ENCODE measurements at regions not wholly inside any gene's neighbourhood (a gene's known extent, or its start where the extent isn't known, plus 50 kb on each side); places are given as distances from the start of the nearest gene placed in this dataset.

- no peak for DNase-seq (ENCODE audit: low read depth, low spot score)
These were observed 234.7 kb downstream of the OR13H1 start for GRCh38 chrX:131778269-131779218.

GRCh38 chrX:131779306-131779705 is 235.4 kb downstream of the OR13H1 start:
- no peak for DNase-seq (ENCODE audit: low read depth, low spot score)

GRCh38 chrX:131779741-131780140 is 235.9 kb downstream of the OR13H1 start:
- no peak for DNase-seq (ENCODE audit: low read depth, low spot score)

GRCh38 chrX:131782646-131783045 is 238.8 kb downstream of the OR13H1 start:
- DNase-seq (ENCODE audit: low read depth, low spot score): no peak

- DNase-seq (ENCODE audit: low read depth, low spot score): no peak
These were observed 239.4 kb upstream of the STK26 start for GRCh38 chrX:131783555-131784308.

- no peak for DNase-seq (ENCODE audit: low read depth, low spot score)
These were observed 233.4 kb upstream of the STK26 start for GRCh38 chrX:131789664-131790063.

- no peak for DNase-seq (ENCODE audit: low read depth, low spot score)
These were observed 231.3 kb upstream of the STK26 start for GRCh38 chrX:131791608-131792355.

GRCh38 chrX:131792356-131792749 is 230.7 kb upstream of the STK26 start:
- DNase-seq (ENCODE audit: low read depth, low spot score): no peak

- no peak for DNase-seq (ENCODE audit: low read depth, low spot score)
These were observed 230.2 kb upstream of the STK26 start for GRCh38 chrX:131792789-131793462.

- DNase-seq (ENCODE audit: low read depth, low spot score): no peak
These were observed 227.5 kb upstream of the STK26 start for GRCh38 chrX:131795442-131796229.

- DNase-seq (ENCODE audit: low read depth, low spot score): no peak
These were observed 222.0 kb upstream of the STK26 start for GRCh38 chrX:131801066-131801465.

- DNase-seq (ENCODE audit: low read depth, low spot score): no peak
These were observed 221.2 kb upstream of the STK26 start for GRCh38 chrX:131801911-131802310.

GRCh38 chrX:131802836-131803626 is 220.1 kb upstream of the STK26 start:
- no peak for DNase-seq (ENCODE audit: low read depth, low spot score)

- DNase-seq (ENCODE audit: low read depth, low spot score): no peak
These were observed 210.0 kb upstream of the STK26 start for GRCh38 chrX:131812847-131813825.

- DNase-seq (ENCODE audit: low read depth, low spot score): no peak
These were observed 206.5 kb upstream of the STK26 start for GRCh38 chrX:131816551-131817136.

- DNase-seq (ENCODE audit: low read depth, low spot score): no peak
These were observed 204.7 kb upstream of the STK26 start for GRCh38 chrX:131818297-131818936.

GRCh38 chrX:131821945-131822622 is 201.0 kb upstream of the STK26 start:
- DNase-seq (ENCODE audit: low read depth, low spot score): no peak
